Vagina (tissue), 2 donors: ENCODE measurements at regions not wholly inside any gene's neighbourhood (a gene's known extent, or its start where the extent isn't known, plus 50 kb on each side); places are given as distances from the start of the nearest gene placed in this dataset.

ENCODE experiments used
- CTCF ChIP-seq, 3 experiments: fragments of 450-650 bp in 2 of 3; fragments of 200-600 bp in 1 of 3; sonication (generic) in 1 of 3; IDR thresholded peaks; one replicate each; pipeline ENCODE4 v1.5.1; 2017 to 2019; ENCODE audit warnings: antibody characterized with exemption in 3 of 3, mild to moderate bottlenecking in 2 of 3, moderate library complexity in 2 of 3
- POLR2A ChIP-seq, 2 donors: fragments of 450-650 bp; IDR thresholded peaks; one replicate each; pipeline ENCODE4 v1.6.1; 2017; ENCODE audit warnings: antibody characterized with exemption in 2 of 2, mild to moderate bottlenecking in 2 of 2, moderate library complexity in 2 of 2

- TF ChIP-seq CTCF (IDR thresholded peaks at IDR 0.05) (no peak), POLR2A (IDR thresholded peaks at IDR 0.05) (no peak)
These were observed 144.1 kb upstream of the COPS8 start for GRCh38 chr2:236941551-236941950.
